ENCODE measurements at regions not wholly inside any gene's neighbourhood (a gene's known extent, or its start where the extent isn't known, plus 50 kb on each side); places are given as distances from the start of the nearest gene placed in this dataset.

DNA sequence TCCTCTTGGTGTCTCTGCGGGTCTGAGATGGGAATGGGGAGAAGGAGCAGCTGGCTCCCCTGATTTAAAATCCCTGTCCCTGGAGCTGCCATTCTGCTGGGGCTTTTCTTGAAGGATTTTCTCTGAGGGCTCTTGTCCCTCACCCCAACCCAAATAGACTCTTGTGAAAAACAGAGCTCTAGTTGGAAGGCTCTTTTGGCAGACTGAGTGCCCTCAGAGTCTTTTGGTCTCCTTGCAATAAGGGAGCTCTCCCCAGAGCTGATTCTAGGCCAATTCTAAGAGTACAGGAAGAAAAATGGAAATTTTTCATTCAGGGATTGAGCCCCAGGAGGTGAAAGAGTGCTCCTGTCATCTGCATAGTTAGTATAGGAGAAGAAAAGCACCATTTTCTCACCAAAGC is 238.3 kb downstream of the COG6 start:
- dilution Hi-C loops (cut with MboI; ENCODE audit: extremely low pct_ligation_motif_present, low sequenced_read_pairs), result no loop called here
- Histone ChIP-seq H3K9me3 (ENCODE audit: control insufficient read depth, low read depth, low read length) (no peaks in the 10 kb centered on the region), H3K4me2 (ENCODE audit: control insufficient read depth, extremely low read depth, insufficient read depth, low read depth, low read length) (no peak overlapping the region), H3K9me1 (ENCODE audit: control insufficient read depth, extremely low read depth, insufficient read depth, low read length) (no peaks in the 10 kb centered on the region), H3K4me3 (ENCODE audit: control insufficient read depth in 2 of 3, extremely low read depth in 1 of 3, insufficient read depth in 2 of 3, low read depth in 1 of 3, low read length in 3 of 3) (no peak overlapping the region), H4K20me1 (ENCODE audit: control insufficient read depth, extremely low read depth, insufficient read depth, low read length) (no peaks in the 10 kb centered on the region), H3K9ac (ENCODE audit: control insufficient read depth, extremely low read depth, insufficient read depth, low read length) (no peak overlapping the region), H2AFZ (ENCODE audit: control insufficient read depth, low read length) (no peak overlapping the region), H3K36me3 (ENCODE audit: control insufficient read depth in 2 of 2, extremely low read depth in 1 of 2, insufficient read depth in 2 of 2, low read length in 2 of 2) (no peaks in the 10 kb centered on the region), H3K79me2 (ENCODE audit: control insufficient read depth, insufficient read depth, low read length) (no peaks in the 10 kb centered on the region), H3K27me3 (ENCODE audit: control insufficient read depth, extremely low read depth, insufficient read depth, low read length) (no peaks in the 10 kb centered on the region), H3K27ac (ENCODE audit: control insufficient read depth, insufficient read depth, low read length) (no peak overlapping the region), H3K4me1 (ENCODE audit: control insufficient read depth, extremely low read depth, insufficient read depth, low read length) (peaks cover 4% of the 10 kb centered on the region)
- TF ChIP-seq CTCF (optimal IDR thresholded peaks at IDR 0.05 in 1 of 3, IDR thresholded peaks at IDR 0.05 in 1 of 3, conservative IDR thresholded peaks at IDR 0.05 in 1 of 3; ENCODE audit: extremely low read depth in 1 of 3, insufficient read depth in 2 of 3, low read length in 3 of 3) (no peak), EZH2 (IDR thresholded peaks at IDR 0.05; ENCODE audit: low read length) (no peak)
- no peak for FAIRE-seq
- DNase-seq (ENCODE audit: low read depth, low spot score), result no peak

GRCh38 chr13:39894586-39894985 is 239.1 kb downstream of the COG6 start:
- H3K4me1 ChIP-seq (ENCODE audit: control insufficient read depth, extremely low read depth, insufficient read depth, low read length), result no peaks in the 10 kb centered on the region
- H3K79me2 ChIP-seq (ENCODE audit: control insufficient read depth, insufficient read depth, low read length), result no peaks in the 10 kb centered on the region
- no peaks in the 10 kb centered on the region for H3K9me3 ChIP-seq (ENCODE audit: control insufficient read depth, low read depth, low read length)
- H2AFZ ChIP-seq (ENCODE audit: control insufficient read depth, low read length), result no peak overlapping the region
- no peak overlapping the region for H3K4me3 ChIP-seq (ENCODE audit: control insufficient read depth in 2 of 3, extremely low read depth in 1 of 3, insufficient read depth in 2 of 3, low read depth in 1 of 3, low read length in 3 of 3)
- FAIRE-seq, result no peak
- H3K27ac ChIP-seq (ENCODE audit: control insufficient read depth, insufficient read depth, low read length), result no peak overlapping the region
- DNase-seq (ENCODE audit: low read depth, low spot score), result no peak
- dilution Hi-C loops (cut with MboI; ENCODE audit: extremely low pct_ligation_motif_present, low sequenced_read_pairs), result no loop called here
- H3K9ac ChIP-seq (ENCODE audit: control insufficient read depth, extremely low read depth, insufficient read depth, low read length), result no peak overlapping the region
- H3K9me1 ChIP-seq (ENCODE audit: control insufficient read depth, extremely low read depth, insufficient read depth, low read length), result no peaks in the 10 kb centered on the region
- no peak for TF ChIP-seq EZH2 (IDR thresholded peaks at IDR 0.05; ENCODE audit: low read length)
- no peak for TF ChIP-seq CTCF (optimal IDR thresholded peaks at IDR 0.05 in 1 of 3, IDR thresholded peaks at IDR 0.05 in 1 of 3, conservative IDR thresholded peaks at IDR 0.05 in 1 of 3; ENCODE audit: extremely low read depth in 1 of 3, insufficient read depth in 2 of 3, low read length in 3 of 3)
- no peaks in the 10 kb centered on the region for H3K36me3 ChIP-seq (ENCODE audit: control insufficient read depth in 2 of 2, extremely low read depth in 1 of 2, insufficient read depth in 2 of 2, low read length in 2 of 2)
- no peak overlapping the region for H3K4me2 ChIP-seq (ENCODE audit: control insufficient read depth, extremely low read depth, insufficient read depth, low read depth, low read length)
- H3K27me3 ChIP-seq (ENCODE audit: control insufficient read depth, extremely low read depth, insufficient read depth, low read length), result no peaks in the 10 kb centered on the region
- no peaks in the 10 kb centered on the region for H4K20me1 ChIP-seq (ENCODE audit: control insufficient read depth, extremely low read depth, insufficient read depth, low read length)

Data from keratinocyte (primary cell).